ENCODE measurements at regions not wholly inside any gene's neighbourhood (a gene's known extent, or its start where the extent isn't known, plus 50 kb on each side); places are given as distances from the start of the nearest gene placed in this dataset.
A peak's percentile ranks its signal among the peaks of the same experiment; 100 is the strongest.

- Histone ChIP-seq H3K36me3 (peaks cover 5 to 85% (median 50%) of the 10 kb centered on the region in 11 experiments; a peak in 19 of 22 replicates), H3K9ac (no peak overlapping the region), H3K9me3 (replicated peaks in 1 of 11) (no peaks in the 10 kb centered on the region), H3K27me3 (no peaks in the 10 kb centered on the region), H3K27ac (no peak overlapping the region), H4K20me1 (peaks cover 11 to 100% (median 99%) of the 10 kb centered on the region in 11 experiments; a peak in 20 of 22 replicates), H3K4me2 (peak overlapping the region in 1 of 11 experiments; percentile 60; a peak in 1 of 22 replicates), H3K4me1 (peaks cover 45 to 69% (median 58%) of the 10 kb centered on the region in 10 experiments), H3K4me3 (no peak overlapping the region)
- TF ChIP-seq Cebpa-rat (IDR thresholded peaks at IDR 0.05): 0 out of 22 replicates have a peak, but pooled peaks of 1 of the 11 experiments have one; percentile 29
Measured at GRCh38 chr1:201606096-201606495, 67.2 kb downstream of the NAV1 start.

GRCh38 chr1:201606623-201607022 lies 67.7 kb downstream of the NAV1 start:
- H4K20me1 ChIP-seq: peaks cover 11 to 100% (median 99%) of the 10 kb centered on the region in 11 experiments; a peak in 20 of 22 replicates
- H3K4me2 ChIP-seq: no peak overlapping the region
- peaks cover 50 to 68% (median 62%) of the 10 kb centered on the region in 10 experiments for H3K4me1 ChIP-seq
- peaks cover 5 to 85% (median 45%) of the 10 kb centered on the region in 11 experiments; a peak in 19 of 22 replicates for H3K36me3 ChIP-seq
- no peak for TF ChIP-seq Cebpa-rat (IDR thresholded peaks at IDR 0.05)
- no peak overlapping the region for H3K27ac ChIP-seq
- H3K9ac ChIP-seq: no peak overlapping the region
- no peaks in the 10 kb centered on the region for H3K9me3 ChIP-seq (replicated peaks in 1 of 11)
- H3K27me3 ChIP-seq: no peaks in the 10 kb centered on the region
- no peak overlapping the region for H3K4me3 ChIP-seq

- Histone ChIP-seq H3K27ac (no peak overlapping the region), H3K9ac (peak overlapping the region in 3 of 11 experiments; percentile 3 to 13 (median 7); a peak in 1 of 22 replicates), H3K27me3 (no peaks in the 10 kb centered on the region)
Measured at GRCh38 chr1:201608635-201609395, 69.9 kb downstream of the NAV1 start.

GRCh38 chr1:201609661-201610318 lies 70.9 kb downstream of the NAV1 start:
- Histone ChIP-seq H3K36me3 (peaks cover 5 to 78% (median 33%) of the 10 kb centered on the region in 11 experiments; a peak in 17 of 22 replicates), H3K4me1 (peaks cover 42 to 77% (median 67%) of the 10 kb centered on the region in 10 experiments), H3K27me3 (no peaks in the 10 kb centered on the region), H3K9me3 (replicated peaks in 1 of 11) (no peaks in the 10 kb centered on the region), H3K4me3 (no peak overlapping the region), H3K4me2 (peak overlapping the region; percentile 48 to 79 (median 67)), H4K20me1 (peaks cover 19 to 100% (median 98%) of the 10 kb centered on the region in 11 experiments; a peak in 20 of 22 replicates), H3K9ac (peak overlapping the region in 1 of 11 experiments; percentile 3; a peak in 1 of 22 replicates), H3K27ac (no peak overlapping the region)
- TF ChIP-seq Cebpa-rat (IDR thresholded peaks at IDR 0.05): no peak

More at GRCh38 chr1:201608635-201609395, 69.9 kb downstream of the NAV1 start:
- H3K4me3 ChIP-seq: no peak overlapping the region
- H3K4me2 ChIP-seq: peak overlapping the region; percentile 48 to 79 (median 67); a peak in 21 of 22 replicates
- H3K36me3 ChIP-seq: peaks cover 5 to 77% (median 34%) of the 10 kb centered on the region in 11 experiments; a peak in 17 of 22 replicates
- TF ChIP-seq Cebpa-rat (IDR thresholded peaks at IDR 0.05): no peak
- H3K9me3 ChIP-seq (replicated peaks in 1 of 11): no peaks in the 10 kb centered on the region
- peaks cover 51 to 77% (median 65%) of the 10 kb centered on the region in 10 experiments for H3K4me1 ChIP-seq
- peaks cover 11 to 100% (median 99%) of the 10 kb centered on the region in 11 experiments; a peak in 20 of 22 replicates for H4K20me1 ChIP-seq

DNA sequence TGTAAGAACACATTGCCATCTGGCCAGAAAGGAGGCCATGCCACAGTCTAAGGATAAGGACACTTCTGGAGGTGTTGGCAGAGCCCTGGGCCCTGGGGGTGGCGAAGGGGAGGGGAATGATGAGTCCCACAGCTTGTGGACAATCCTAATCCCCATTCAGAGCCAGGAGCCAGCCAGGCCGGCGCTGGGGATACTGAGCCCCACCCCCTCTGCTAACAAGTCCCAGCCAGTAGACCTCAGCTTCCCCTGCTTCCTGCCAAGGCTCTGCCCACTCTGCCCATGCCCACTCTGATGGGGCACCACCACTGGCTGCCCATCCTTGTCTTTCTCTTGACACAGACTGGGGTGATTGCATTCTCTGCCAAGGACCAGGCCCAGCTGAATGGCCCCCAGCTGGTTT lies 71.9 kb downstream of the NAV1 start:
- Histone ChIP-seq H3K27ac (peak overlapping the region in 1 of 11 experiments; percentile 15; a peak in 1 of 22 replicates), H3K4me1 (peaks cover 31 to 70% (median 60%) of the 10 kb centered on the region in 10 experiments), H3K4me2 (peak overlapping the region in 10 of 11 experiments; percentile 20 to 79 (median 68); a peak in 18 of 22 replicates), H3K9me3 (replicated peaks in 1 of 11) (no peaks in the 10 kb centered on the region), H3K4me3 (no peak overlapping the region), H4K20me1 (peaks cover 18 to 100% (median 98%) of the 10 kb centered on the region in 11 experiments; a peak in 20 of 22 replicates), H3K9ac (no peak overlapping the region), H3K27me3 (no peaks in the 10 kb centered on the region), H3K36me3 (peaks cover 5 to 80% (median 40%) of the 10 kb centered on the region in 11 experiments; a peak in 18 of 22 replicates)
- TF ChIP-seq Cebpa-rat (IDR thresholded peaks at IDR 0.05): no peak

GRCh38 chr1:201612645-201613044 lies 73.7 kb downstream of the NAV1 start:
- TF ChIP-seq Cebpa-rat (IDR thresholded peaks at IDR 0.05): no peak
- H3K4me2 ChIP-seq: peak overlapping the region in 4 of 11 experiments; percentile 4 to 59 (median 20); a peak in 5 of 22 replicates
- no peak overlapping the region for H3K27ac ChIP-seq
- H3K27me3 ChIP-seq: no peaks in the 10 kb centered on the region
- H3K4me3 ChIP-seq: no peak overlapping the region
- H4K20me1 ChIP-seq: peaks cover 14 to 100% (median 98%) of the 10 kb centered on the region in 11 experiments; a peak in 21 of 22 replicates
- H3K9me3 ChIP-seq (replicated peaks in 1 of 11): no peaks in the 10 kb centered on the region
- peaks cover 31 to 70% (median 58%) of the 10 kb centered on the region in 10 experiments for H3K4me1 ChIP-seq
- H3K36me3 ChIP-seq: peaks cover 5 to 86% (median 42%) of the 10 kb centered on the region in 11 experiments; a peak in 18 of 22 replicates
- H3K9ac ChIP-seq: no peak overlapping the region

DNA sequence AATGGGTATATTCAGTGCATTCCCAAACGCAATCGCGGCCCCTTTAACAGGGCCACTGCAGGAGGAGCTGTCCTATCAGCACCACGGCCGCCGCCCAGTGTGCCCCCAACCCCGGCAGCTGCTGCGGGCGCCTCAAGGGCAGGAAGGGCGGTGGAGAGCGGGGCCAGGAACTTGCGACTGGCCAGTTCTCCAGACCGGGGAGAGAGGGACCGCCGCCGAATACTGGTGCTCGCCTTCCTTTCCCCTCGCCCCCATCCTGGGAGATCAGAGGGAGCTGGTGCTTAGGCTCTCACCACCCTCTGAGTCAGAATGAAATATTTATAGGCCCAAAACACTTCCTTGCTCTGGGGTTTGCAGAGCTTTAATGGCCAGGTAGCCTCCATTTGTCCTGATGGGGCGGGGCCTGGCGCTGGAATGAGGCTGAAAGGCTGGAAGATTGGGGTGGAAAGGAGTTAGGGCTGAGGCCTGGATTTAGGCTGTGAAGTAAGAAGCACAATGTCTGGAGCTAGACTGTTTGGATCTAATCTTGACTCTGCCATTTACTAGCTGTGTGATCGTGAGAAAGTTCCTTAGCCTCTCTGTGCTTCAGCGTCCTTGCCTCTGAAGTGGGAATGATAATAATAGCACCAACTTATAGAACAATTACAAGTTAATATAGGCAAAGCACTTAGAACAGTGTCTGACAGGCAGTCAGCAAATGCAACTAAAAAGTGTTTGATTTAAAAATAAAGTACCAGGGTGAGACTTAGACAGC lies 75.5 kb downstream of the NAV1 start:
- peaks cover 19 to 60% (median 43%) of the 10 kb centered on the region in 10 experiments for H3K4me1 ChIP-seq
- peak overlapping the region in 4 of 11 experiments; percentile 19 to 35 (median 26); a peak in 4 of 22 replicates for H3K4me2 ChIP-seq
- peaks cover 14 to 100% (median 99%) of the 10 kb centered on the region in 11 experiments; a peak in 21 of 22 replicates for H4K20me1 ChIP-seq
- peaks cover 0 to 85% (median 28%) of the 10 kb centered on the region in 11 experiments; a peak in 17 of 22 replicates for H3K36me3 ChIP-seq
- H3K27me3 ChIP-seq: no peaks in the 10 kb centered on the region
- H3K9ac ChIP-seq: no peak overlapping the region
- no peaks in the 10 kb centered on the region for H3K9me3 ChIP-seq (replicated peaks in 1 of 11)
- TF ChIP-seq Cebpa-rat (IDR thresholded peaks at IDR 0.05): no peak
- H3K4me3 ChIP-seq: no peak overlapping the region
- H3K27ac ChIP-seq: 0 out of 22 replicates have a peak overlapping the region, but pooled peaks of 2 of the 11 experiments have one; percentile 9 to 12

GRCh38 chr1:201617157-201617556 lies 78.2 kb downstream of the NAV1 start:
- no peaks in the 10 kb centered on the region for H3K9me3 ChIP-seq (replicated peaks in 1 of 11)
- H3K4me1 ChIP-seq: peaks cover 6 to 46% (median 24%) of the 10 kb centered on the region in 10 experiments; a peak in 18 of 20 replicates
- peaks cover 0 to 65% (median 31%) of the 10 kb centered on the region in 11 experiments; a peak in 19 of 22 replicates for H3K36me3 ChIP-seq
- no peaks in the 10 kb centered on the region for H3K27me3 ChIP-seq
- H3K27ac ChIP-seq: no peak overlapping the region
- no peak overlapping the region for H3K9ac ChIP-seq
- peaks cover 17 to 100% (median 98%) of the 10 kb centered on the region in 11 experiments; a peak in 21 of 22 replicates for H4K20me1 ChIP-seq
- no peak for TF ChIP-seq Cebpa-rat (IDR thresholded peaks at IDR 0.05)
- no peak overlapping the region for H3K4me2 ChIP-seq
- H3K4me3 ChIP-seq: no peak overlapping the region

All from BLaER1 treated with 17β-estradiol and CSF1 and Interleukin-3, amounts not matched to agents 10 nM and 100 nM (cell line).